HG02588 (cell line): ENCODE measurements at regions not wholly inside any gene's neighbourhood (a gene's known extent, or its start where the extent isn't known, plus 50 kb on each side); places are given as distances from the start of the nearest gene placed in this dataset.
"Not testable (repeated sequence)": the region's sequence is repeated elsewhere in the genome, so short reads cannot be mapped to it uniquely, and the experiment has no call there.

Source experiments
- ATAC-seq: cut with Tn5 transposase; IDR thresholded peaks from one replicate; pipeline ENCODE4 v1.9.1; 2021; ENCODE audit warnings: mild to moderate bottlenecking, moderate library complexity; ENCODE audit not compliant: unreplicated experiment

DNA sequence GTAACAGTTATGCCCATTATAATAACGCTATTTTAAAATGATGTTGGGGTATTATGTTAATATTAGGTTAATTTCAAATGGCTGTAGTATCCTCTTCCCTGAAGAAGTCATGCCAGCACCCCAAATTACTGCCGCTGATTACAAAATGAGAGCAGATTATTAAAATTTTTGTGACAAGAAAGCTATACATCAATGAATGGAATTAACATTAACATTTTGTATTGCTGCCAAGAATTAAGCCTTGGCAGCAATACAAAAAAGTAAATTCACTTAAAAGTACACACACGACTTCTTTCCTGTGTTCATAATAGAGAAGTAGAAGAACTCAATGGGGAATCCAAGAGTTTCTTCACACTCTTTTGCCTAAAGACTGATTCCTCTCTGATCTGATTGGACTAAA lies 482.8 kb downstream of the STIM2 start:
- ATAC-seq: no peak

DNA sequence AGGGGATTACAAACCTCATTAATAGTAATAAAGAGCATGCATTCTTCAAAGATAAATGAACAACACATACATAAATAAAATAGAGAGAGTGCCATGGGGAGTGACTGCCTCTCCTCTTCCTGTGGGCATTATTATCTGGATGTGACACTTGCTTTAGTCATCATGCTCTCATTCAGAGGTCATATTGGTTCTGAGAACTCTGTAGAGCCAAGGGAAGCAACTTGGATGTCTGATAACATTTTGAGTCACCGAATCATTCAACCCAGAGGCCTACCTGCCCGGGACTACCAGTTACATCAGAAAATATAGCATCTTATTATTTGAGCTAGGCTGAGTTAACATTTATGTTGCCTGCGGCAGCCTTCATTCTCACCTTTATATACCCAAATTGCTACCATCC lies 489.5 kb downstream of the STIM2 start:
- ATAC-seq: no peak

GRCh38 chr4:27357283-27357682 lies 496.6 kb downstream of the STIM2 start:
- no peak for ATAC-seq

- ATAC-seq: no peak
Measured at GRCh38 chr4:27358269-27358668, 497.6 kb downstream of the STIM2 start.

DNA sequence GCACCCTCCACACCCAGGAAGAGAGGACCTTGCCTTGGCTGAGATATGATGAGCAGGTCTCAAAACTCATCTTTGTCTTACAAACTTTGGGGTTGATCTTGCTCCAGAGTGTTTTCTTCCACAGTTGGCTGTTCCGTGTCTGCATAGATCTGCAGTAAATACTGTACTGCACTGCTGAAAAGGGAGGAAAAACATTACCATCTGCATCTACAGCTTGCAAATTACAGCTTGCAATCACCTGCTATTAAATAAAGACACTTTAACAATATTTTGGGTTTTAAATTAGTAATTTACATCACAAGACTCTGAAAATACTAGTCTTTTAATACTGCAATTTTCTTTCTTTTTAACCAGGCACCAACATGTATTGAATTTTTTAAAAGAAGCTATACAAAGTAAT lies 499.5 kb downstream of the STIM2 start:
- ATAC-seq: no peak

- no peak for ATAC-seq
Measured at GRCh38 chr4:27360790-27361267, 500.2 kb downstream of the STIM2 start.

DNA sequence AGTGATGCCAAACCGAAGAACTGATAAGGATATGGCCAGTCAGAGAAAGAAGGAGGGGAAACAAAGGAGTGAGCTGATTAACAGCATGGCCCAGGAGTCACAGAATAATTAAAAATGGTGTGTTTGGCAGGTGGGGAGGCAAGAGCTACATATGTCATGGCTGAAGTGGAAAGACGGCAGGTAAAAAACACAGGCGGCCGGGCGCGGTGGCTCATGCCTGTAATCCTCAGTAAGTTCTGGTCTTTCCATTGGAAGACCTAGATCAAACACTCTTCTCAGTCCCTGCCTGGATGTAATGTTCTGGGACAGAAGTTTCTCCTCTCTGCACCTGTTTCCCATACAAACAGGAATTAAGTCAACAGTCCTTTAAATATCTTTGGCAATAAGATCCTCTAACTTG lies 503.9 kb downstream of the STIM2 start:
- no peak for ATAC-seq

DNA sequence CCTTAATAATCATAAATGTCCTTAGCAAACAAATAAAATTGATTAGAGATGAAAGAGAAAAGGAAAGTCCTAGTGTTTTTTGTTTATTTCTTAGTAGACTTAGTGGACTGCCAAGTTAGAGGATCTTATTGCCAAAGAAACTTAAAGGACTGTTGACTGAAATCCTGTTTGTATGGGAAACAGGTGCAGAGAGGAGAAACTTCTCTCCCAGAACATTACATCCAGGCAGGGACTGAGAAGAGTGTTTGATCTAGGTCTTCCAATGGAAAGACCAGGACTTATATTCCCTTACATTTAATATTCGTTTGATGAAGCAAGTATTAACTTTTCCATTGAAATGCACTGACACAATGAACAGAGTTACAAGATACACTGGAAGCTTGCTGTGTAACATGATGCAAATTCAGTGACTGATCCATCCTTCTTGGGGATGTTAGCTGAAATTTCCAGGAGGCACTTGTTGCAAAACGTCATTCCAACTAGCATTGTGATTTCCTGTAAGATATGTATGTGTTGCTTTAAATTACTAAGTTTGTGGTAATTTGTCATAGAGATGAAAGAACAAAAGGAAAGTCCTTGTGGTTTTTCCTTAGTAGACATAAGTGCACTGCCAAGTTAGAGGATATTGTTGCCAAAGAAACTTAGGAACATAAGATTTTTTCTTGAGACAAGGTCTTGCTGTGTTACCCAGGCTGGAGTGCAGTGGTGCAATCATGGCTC lies 505.6 kb downstream of the STIM2 start:
- no peak for ATAC-seq

GRCh38 chr4:27368781-27369180 lies 508.1 kb downstream of the STIM2 start:
- ATAC-seq: no peak

DNA sequence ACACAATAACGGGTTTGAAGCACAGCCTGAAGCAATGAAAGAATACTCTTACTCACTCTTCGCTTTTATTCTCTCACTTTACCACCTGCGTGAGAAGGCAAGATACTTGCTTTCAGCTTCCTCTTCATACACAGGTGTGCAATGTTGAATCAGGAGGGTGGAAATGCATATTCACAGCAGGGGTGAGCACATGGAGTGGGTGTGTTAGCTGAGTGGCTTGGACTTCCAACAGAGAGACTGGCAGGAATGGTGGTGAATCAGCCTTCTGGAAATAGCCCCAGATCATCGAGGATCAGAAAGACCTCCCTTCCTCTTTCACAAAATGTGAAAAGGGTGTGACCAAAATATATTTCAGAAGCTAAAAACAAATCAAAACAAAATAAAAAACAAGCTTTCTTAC lies 521.2 kb downstream of the STIM2 start:
- no peak for ATAC-seq

DNA sequence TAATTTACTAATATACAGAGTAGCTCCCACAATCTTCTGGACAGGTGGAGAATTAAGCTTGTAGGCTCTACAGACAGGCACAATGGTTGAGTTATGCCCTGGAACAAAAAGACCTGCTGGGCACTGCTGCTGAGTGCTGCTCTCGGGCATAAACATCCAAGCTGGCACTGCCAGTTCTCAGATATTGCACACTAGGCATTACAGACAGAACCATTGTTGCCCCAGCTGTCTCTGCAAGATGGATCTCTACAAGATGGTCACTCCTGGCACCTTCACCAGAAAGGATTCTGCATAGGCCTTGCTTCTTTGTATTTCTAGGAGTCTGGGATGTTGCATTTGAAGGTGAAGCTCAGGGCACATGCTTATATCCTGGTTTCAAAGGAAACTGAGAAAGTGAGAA lies 527.1 kb downstream of the STIM2 start:
- ATAC-seq: no peak

GRCh38 chr4:27397886-27398285 lies 537.2 kb downstream of the STIM2 start:
- no peak for ATAC-seq

DNA sequence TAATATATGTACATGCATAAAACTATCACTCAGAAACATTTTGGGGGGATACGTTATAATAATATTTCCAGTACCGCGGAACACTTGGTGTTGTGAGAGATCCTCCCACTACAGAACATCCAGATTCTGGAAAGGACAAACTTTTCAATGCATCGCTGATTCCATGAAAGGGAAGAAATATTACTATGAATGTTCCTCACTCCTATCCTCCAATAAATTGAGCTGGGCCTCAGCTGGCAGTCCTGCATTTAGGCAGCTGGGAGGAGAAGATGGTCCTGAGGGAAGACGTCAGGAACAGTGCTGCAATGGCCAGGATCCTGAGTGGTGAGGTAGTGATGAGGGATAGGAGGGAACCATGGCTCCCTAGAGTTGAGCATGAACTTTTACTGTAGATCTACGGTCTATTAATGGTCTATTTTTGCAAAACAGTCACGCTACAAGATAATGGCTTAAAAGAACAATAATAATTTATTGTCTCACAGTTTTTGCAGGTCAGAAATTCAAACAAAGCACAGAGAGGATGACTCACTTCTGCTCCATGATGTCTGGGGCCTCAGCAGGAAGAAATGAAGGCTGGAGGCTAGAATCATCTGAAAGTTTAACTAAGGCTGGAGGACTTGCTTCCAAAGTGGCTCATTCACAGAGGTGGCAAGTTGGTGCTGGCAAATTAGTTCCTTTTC lies 538.1 kb downstream of the STIM2 start:
- no peak for ATAC-seq

DNA sequence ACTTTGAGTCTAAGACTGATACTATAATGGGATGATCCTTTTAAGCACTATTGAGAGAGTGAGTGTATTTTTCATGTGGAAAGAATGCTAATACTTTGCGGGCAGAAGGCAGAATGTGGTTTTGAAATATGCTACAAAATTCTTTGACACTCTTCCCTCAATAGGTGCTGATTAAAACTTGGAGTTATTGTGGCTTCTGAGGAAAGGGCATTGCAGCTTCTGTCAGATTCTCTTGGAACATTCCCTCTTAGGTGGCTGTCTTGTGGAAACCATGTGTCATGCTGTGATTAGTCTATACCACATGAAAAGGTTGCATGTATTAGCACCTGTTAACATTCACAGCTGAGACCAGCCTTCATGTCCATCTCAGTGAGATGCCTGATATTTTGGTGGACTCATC lies 547.0 kb downstream of the STIM2 start:
- ATAC-seq: no peak

- no peak for ATAC-seq
Measured at GRCh38 chr4:27412613-27413012, 552.0 kb downstream of the STIM2 start.

DNA sequence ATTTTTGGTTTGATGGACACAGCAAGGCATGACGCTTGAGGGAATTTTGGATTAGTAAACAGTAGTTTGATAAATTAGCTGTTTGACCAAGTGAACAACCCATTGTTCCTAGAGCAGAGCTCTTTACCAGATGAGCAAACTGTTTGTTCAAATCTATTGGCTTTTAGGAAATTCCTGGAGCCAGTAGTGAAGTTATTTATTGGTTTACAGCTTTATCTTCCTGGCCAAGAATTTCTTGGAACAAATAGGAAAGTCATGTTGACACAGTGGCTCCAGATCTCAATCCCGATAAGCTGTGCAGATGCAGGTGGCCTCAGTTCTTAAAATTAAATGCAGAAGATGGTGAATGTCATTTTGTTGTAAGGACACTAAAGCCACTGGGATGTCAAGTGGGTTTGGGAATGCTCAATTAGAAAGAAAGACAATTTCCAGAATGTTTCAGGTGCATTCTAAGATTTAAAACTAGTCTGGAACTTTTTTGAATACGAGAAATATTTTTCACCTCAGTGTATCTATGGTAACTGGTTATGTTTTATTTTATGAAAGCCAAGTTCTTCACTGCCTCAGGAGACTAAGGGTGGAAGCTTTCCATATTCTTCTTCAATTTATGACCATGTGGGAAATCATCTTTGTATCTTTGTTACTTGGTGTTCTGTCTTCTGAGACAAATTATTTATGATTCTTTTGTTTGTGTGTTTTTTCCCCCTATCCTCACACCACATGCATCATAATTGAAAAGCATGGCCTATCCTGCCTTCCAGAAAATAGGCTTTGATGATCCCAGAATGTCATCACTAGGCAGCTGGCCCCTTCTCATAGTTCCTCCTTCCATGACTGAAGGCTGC lies 554.5 kb downstream of the STIM2 start:
- ATAC-seq: no peak

- ATAC-seq: no peak
Measured at GRCh38 chr4:27428661-27429060, 568.0 kb downstream of the STIM2 start.

DNA sequence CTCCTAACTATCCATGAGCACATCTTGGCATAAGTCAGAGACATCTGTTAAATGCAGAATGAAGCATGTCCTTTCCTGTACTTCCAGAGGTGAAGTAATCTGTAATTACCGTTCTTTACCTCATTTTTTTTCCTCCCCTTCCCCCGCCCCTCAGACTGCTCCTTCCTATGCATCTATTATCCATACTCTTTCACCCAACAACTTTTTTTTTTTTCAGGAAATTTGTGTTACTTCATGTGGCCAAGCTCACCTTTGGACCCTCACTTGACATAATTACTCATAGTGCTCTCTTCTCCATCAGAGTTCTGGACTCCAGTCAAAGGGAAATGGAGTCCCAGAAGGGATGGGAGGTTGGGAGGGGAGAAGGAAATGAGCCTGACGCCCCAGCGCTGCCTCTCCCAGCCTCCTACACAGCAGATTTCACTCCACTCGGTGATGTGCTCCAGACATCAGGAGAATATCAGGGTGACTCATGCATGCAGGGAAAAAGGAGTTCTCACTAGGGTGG lies 568.8 kb downstream of the STIM2 start:
- ATAC-seq: no peak

DNA sequence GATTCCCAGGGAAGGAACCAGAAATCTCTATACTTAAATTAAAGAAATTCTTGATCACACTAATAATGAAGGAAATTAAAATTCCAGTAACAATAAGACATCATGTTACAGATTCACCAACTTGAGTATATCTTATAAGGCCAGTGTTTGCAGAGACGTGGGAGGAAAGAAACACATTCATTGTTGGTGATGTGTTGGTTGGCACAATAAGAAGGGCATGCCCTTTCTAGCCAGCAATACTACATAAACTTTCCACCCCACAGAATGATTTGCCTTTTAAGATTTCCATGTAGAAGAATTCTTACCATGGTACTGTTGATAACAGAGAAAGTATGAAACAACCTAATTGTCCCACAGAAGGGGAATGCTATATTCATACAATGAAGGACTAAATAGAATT lies 581.5 kb downstream of the STIM2 start:
- no peak for ATAC-seq

GRCh38 chr4:27442661-27443060 lies 582.0 kb downstream of the STIM2 start:
- ATAC-seq: not testable (repeated sequence)

DNA sequence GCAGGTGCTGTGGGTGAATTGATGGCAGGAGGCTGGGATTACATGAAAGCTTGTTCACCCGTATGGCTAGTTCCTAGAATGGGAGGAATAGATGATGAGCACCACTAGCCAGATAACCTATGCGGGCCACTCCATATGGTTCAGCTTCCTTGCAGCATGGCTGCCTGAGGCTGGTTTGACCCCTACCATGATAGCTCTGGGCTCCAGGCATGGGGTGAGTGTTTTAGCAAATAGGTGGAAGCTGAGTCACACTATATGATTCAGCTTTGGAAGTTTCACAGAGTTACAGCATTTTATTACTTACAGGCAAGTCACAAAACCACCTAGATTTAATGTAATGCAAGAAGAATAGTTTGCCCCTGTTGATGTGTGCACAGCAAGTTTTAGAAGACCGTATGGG lies 603.2 kb downstream of the STIM2 start:
- no peak for ATAC-seq
